Osteoblast (primary cell): ENCODE measurements at regions not wholly inside any gene's neighbourhood (a gene's known extent, or its start where the extent isn't known, plus 50 kb on each side); places are given as distances from the start of the nearest gene placed in this dataset.

Experiments
- DNase-seq: peaks from one replicate; pipeline ENCODE4 v3.0.0; 2011; ENCODE audit warnings: low spot score, mixed read lengths; ENCODE audit not compliant: insufficient read length; ENCODE audit errors: missing footprints
- H2AFZ ChIP-seq: 2 replicates; pipeline ENCODE4 v1.6.0; 2011; ENCODE audit warnings: mild to moderate bottlenecking, low read length
- H3K27ac ChIP-seq: 2 replicates; pipeline ENCODE4 v1.5.1; 2011; ENCODE audit warnings: mild to moderate bottlenecking, low read depth, low read length, moderate library complexity
- H3K27me3 ChIP-seq: 2 replicates; pipeline ENCODE4 v1.6.0; 2012; ENCODE audit warnings: mild to moderate bottlenecking, control low read depth, inconsistent platforms, low read length, moderate library complexity; ENCODE audit not compliant: insufficient read depth
- H3K36me3 ChIP-seq: 2 replicates; pipeline ENCODE4 v1.5.1; 2011; ENCODE audit warnings: mild to moderate bottlenecking, low read length, control low read depth, moderate library complexity; ENCODE audit not compliant: insufficient read depth
- H3K4me1 ChIP-seq: 2 replicates; pipeline ENCODE4 v1.5.1; 2011; ENCODE audit warnings: mild to moderate bottlenecking, low read length, control low read depth, moderate library complexity; ENCODE audit not compliant: insufficient read depth
- H3K4me2 ChIP-seq: 2 replicates; pipeline ENCODE4 v1.6.0; 2011; ENCODE audit warnings: mild to moderate bottlenecking, low read length; ENCODE audit not compliant: insufficient read depth
- H3K4me3 ChIP-seq: fragments of 200-600 bp; sonication (generic); 3 replicates; pipeline ENCODE4 v1.5.1; 2012; ENCODE audit warnings: mild to moderate bottlenecking, low read length, inconsistent platforms; ENCODE audit not compliant: insufficient read depth
- H3K79me2 ChIP-seq: 2 replicates; pipeline ENCODE4 v1.6.0; 2012; ENCODE audit warnings: mild to moderate bottlenecking, low read length, control low read depth, inconsistent platforms; ENCODE audit not compliant: insufficient read depth
- H3K9me3 ChIP-seq: 2 replicates; pipeline ENCODE4 v1.5.1; 2011; ENCODE audit warnings: low read depth, low read length, control low read depth
- H4K20me1 ChIP-seq: 2 replicates; pipeline ENCODE4 v1.6.0; 2012; ENCODE audit warnings: mild to moderate bottlenecking, low read length, control low read depth; ENCODE audit not compliant: insufficient read depth
- TF ChIP-seq, protein P1 (sequence below): IDR thresholded peaks from 2 replicates; pipeline ENCODE4 v1.5.1; 2011; ENCODE audit warnings: mild to moderate bottlenecking, low read depth, low read length, moderate library complexity; ENCODE audit errors: extremely low read depth

- H3K4me2 ChIP-seq, result no peak overlapping the region
- TF ChIP-seq, protein P1, sequence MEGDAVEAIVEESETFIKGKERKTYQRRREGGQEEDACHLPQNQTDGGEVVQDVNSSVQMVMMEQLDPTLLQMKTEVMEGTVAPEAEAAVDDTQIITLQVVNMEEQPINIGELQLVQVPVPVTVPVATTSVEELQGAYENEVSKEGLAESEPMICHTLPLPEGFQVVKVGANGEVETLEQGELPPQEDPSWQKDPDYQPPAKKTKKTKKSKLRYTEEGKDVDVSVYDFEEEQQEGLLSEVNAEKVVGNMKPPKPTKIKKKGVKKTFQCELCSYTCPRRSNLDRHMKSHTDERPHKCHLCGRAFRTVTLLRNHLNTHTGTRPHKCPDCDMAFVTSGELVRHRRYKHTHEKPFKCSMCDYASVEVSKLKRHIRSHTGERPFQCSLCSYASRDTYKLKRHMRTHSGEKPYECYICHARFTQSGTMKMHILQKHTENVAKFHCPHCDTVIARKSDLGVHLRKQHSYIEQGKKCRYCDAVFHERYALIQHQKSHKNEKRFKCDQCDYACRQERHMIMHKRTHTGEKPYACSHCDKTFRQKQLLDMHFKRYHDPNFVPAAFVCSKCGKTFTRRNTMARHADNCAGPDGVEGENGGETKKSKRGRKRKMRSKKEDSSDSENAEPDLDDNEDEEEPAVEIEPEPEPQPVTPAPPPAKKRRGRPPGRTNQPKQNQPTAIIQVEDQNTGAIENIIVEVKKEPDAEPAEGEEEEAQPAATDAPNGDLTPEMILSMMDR, result no peak
- no peak overlapping the region for H3K4me3 ChIP-seq
- H2AFZ ChIP-seq, result no peak overlapping the region
- no peaks in the 10 kb centered on the region for H4K20me1 ChIP-seq
- H3K27ac ChIP-seq, result no peak overlapping the region
- no peaks in the 10 kb centered on the region for H3K9me3 ChIP-seq
- no peaks in the 10 kb centered on the region for H3K79me2 ChIP-seq
- peaks cover 4% of the 10 kb centered on the region for H3K4me1 ChIP-seq
- peaks cover 59% of the 10 kb centered on the region for H3K27me3 ChIP-seq
- DNase-seq, result no peak
- H3K36me3 ChIP-seq, result no peaks in the 10 kb centered on the region
These were observed 72.1 kb downstream of the INSIG1 start for GRCh38 chr7:155369766-155370165.

- no peaks in the 10 kb centered on the region for H3K36me3 ChIP-seq
- H4K20me1 ChIP-seq, result no peaks in the 10 kb centered on the region
- peaks cover 66% of the 10 kb centered on the region for H3K27me3 ChIP-seq
- H2AFZ ChIP-seq, result no peak overlapping the region
- no peaks in the 10 kb centered on the region for H3K79me2 ChIP-seq
- H3K9me3 ChIP-seq, result no peaks in the 10 kb centered on the region
- H3K27ac ChIP-seq, result no peak overlapping the region
- no peak overlapping the region for H3K4me3 ChIP-seq
- H3K4me2 ChIP-seq, result no peak overlapping the region
- H3K4me1 ChIP-seq, result peaks cover 4% of the 10 kb centered on the region
- TF ChIP-seq, protein P1, result no peak
- peak; percentile 87 for DNase-seq
These were observed 73.7 kb downstream of the INSIG1 start for GRCh38 chr7:155371331-155371883.

GRCh38 chr7:155371884-155372781 is 74.5 kb downstream of the INSIG1 start:
- no peak overlapping the region for H3K4me2 ChIP-seq
- DNase-seq, result peak; percentile 91
- H3K79me2 ChIP-seq, result no peaks in the 10 kb centered on the region
- H3K4me3 ChIP-seq, result no peak overlapping the region
- no peaks in the 10 kb centered on the region for H4K20me1 ChIP-seq
- H2AFZ ChIP-seq, result no peak overlapping the region
- H3K36me3 ChIP-seq, result no peaks in the 10 kb centered on the region
- no peak overlapping the region for H3K27ac ChIP-seq
- H3K9me3 ChIP-seq, result no peaks in the 10 kb centered on the region
- TF ChIP-seq, protein P1, result peak; percentile 9
- peaks cover 73% of the 10 kb centered on the region for H3K27me3 ChIP-seq
- H3K4me1 ChIP-seq, result peaks cover 4% of the 10 kb centered on the region

GRCh38 chr7:155372782-155373358 is 75.2 kb downstream of the INSIG1 start:
- peak overlapping the region; percentile 39 for H3K4me3 ChIP-seq
- H3K36me3 ChIP-seq, result no peaks in the 10 kb centered on the region
- no peak overlapping the region for H3K27ac ChIP-seq
- H3K4me1 ChIP-seq, result peaks cover 4% of the 10 kb centered on the region
- peak; percentile 74 for DNase-seq
- TF ChIP-seq, protein P1, result no peak
- no peaks in the 10 kb centered on the region for H3K79me2 ChIP-seq
- no peak overlapping the region for H2AFZ ChIP-seq
- H3K4me2 ChIP-seq, result peak overlapping the region; percentile 43
- H3K9me3 ChIP-seq, result no peaks in the 10 kb centered on the region
- H3K27me3 ChIP-seq, result peaks cover 80% of the 10 kb centered on the region
- no peaks in the 10 kb centered on the region for H4K20me1 ChIP-seq
